Kidney (tissue), 13 donors: ENCODE measurements at regions not wholly inside any gene's neighbourhood (a gene's known extent, or its start where the extent isn't known, plus 50 kb on each side); places are given as distances from the start of the nearest gene placed in this dataset.
A peak's percentile ranks its signal among the peaks of the same experiment; 100 is the strongest.

Experiments used
- DNase-seq, 5 donors: peaks; one replicate each; pipeline ENCODE4 v3.0.0-alpha.2; 2013 to 2020
- FAIRE-seq: peaks from 2 replicates; lab custom pipeline; 2012; peaks lifted over from hg19 to GRCh38; lab: Jason Lieb, UNC
- H3K27ac ChIP-seq, 2 donors: one replicate each; pipeline ENCODE4 v1.7.0; 2013; ENCODE audit warnings: low read depth in 2 of 2, low read length in 2 of 2, inconsistent platforms in 1 of 2
- H3K27me3 ChIP-seq: one replicate; pipeline ENCODE4 v1.7.1; 2013; ENCODE audit warnings: low read length, inconsistent platforms; ENCODE audit not compliant: control insufficient read depth, insufficient read depth
- H3K36me3 ChIP-seq, 3 donors: one replicate each; pipeline versions ENCODE4 v1.7.0 to v1.7.1; 2013; ENCODE audit warnings: low read length in 3 of 3, control low read depth in 1 of 3, inconsistent platforms in 1 of 3; ENCODE audit not compliant: insufficient read depth in 3 of 3, control insufficient read depth in 2 of 3
- H3K4me1 ChIP-seq, 3 donors: one replicate each; pipeline versions ENCODE4 v1.7.0 to v1.7.1; 2013; ENCODE audit warnings: low read length in 3 of 3, inconsistent platforms in 1 of 3, low read depth in 1 of 3; ENCODE audit not compliant: control insufficient read depth in 2 of 3, insufficient read depth in 2 of 3
- H3K4me3 ChIP-seq, 3 donors: one replicate each; pipeline versions ENCODE4 v1.7.0 to v1.8.1; 2013; ENCODE audit warnings: low read length in 3 of 3, control low read depth in 1 of 3, inconsistent platforms in 1 of 3
- H3K9ac ChIP-seq, 3 donors: one replicate each; pipeline versions ENCODE4 v1.7.0 to v1.7.1; 2013; ENCODE audit warnings: low read length in 3 of 3, control low read depth in 1 of 3, inconsistent platforms in 1 of 3
- H3K9me3 ChIP-seq, 3 donors: one replicate each; pipeline versions ENCODE4 v1.7.0 to v1.7.1; 2013; ENCODE audit warnings: low read length in 3 of 3, control low read depth in 1 of 3, inconsistent platforms in 1 of 3; ENCODE audit not compliant: control insufficient read depth in 2 of 3, insufficient read depth in 1 of 3
- intact Hi-C: fragments of 100-400 bp; cut with DNase I; formaldehyde crosslinking; loops from one replicate; pipeline ENCODE4 v1.11.1; 2022
- TF ChIP-seq, protein P1 (sequence below): IDR thresholded peaks from 3 replicates; pipeline ENCODE4 v1.5.1; 2012; ENCODE audit warnings: mild to moderate bottlenecking, moderate library complexity, borderline replicate concordance; ENCODE audit not compliant: insufficient read depth; ENCODE audit errors: extremely low read depth
- donor health status: control.
- donor health status: control.
- donor health status: control.
- donor health status: control.
- donor health status: control.
- donor health status: DM: yes; HTN: yes; CAD: no.
- donor health status: Normal renal cell carcinoma (clear cell type).

DNA sequence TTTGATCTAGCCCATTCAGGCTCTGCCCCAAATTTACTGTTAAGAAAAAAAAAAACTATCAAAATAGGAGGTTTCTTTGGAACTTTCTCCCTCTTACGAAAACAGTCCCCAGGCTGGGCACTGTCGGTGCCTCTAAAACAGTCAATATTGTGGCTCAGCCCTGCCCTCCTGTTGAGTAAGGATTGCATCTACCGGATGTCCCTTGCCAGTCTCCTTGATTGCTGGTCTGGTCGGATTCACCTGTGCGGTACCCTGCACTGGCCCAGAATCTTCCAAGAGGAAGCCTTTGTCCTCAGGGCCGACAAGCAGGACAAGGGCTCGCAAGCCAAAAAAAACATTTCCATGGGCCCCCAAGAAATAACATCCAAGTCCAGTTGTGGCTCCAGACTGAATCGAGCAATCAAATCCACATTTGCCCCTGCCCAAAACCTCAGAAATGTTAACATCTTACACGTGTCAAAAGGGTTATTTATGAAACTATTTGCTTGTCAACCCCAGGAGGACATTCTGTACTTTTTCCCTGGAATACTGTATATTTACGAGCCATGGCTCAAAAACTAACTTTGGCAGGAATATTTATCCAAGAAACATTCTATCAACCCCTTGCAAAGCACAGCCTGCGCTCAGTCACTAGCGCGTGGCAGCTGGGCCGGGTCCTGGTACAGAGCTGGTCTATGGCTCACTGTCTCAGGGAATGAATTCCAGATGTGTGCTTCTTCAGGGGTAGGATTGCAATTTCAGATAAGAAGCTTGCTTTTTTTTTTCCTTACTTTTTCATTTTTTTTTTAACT, 129.2 kb upstream of the ADRA1B start:
- Histone ChIP-seq H3K9me3 (no peaks in the 10 kb centered on the region), H3K4me1 (peaks cover 0 to 5% (median 0%) of the 10 kb centered on the region in 3 donors), H3K9ac (no peak overlapping the region), H3K27ac (no peak overlapping the region), H3K36me3 (no peaks in the 10 kb centered on the region), H3K27me3 (no peaks in the 10 kb centered on the region), H3K4me3 (no peak overlapping the region)
- peak in 4 of 5 donors; percentile 20 to 91 (median 37) for DNase-seq
- TF ChIP-seq, protein P1, sequence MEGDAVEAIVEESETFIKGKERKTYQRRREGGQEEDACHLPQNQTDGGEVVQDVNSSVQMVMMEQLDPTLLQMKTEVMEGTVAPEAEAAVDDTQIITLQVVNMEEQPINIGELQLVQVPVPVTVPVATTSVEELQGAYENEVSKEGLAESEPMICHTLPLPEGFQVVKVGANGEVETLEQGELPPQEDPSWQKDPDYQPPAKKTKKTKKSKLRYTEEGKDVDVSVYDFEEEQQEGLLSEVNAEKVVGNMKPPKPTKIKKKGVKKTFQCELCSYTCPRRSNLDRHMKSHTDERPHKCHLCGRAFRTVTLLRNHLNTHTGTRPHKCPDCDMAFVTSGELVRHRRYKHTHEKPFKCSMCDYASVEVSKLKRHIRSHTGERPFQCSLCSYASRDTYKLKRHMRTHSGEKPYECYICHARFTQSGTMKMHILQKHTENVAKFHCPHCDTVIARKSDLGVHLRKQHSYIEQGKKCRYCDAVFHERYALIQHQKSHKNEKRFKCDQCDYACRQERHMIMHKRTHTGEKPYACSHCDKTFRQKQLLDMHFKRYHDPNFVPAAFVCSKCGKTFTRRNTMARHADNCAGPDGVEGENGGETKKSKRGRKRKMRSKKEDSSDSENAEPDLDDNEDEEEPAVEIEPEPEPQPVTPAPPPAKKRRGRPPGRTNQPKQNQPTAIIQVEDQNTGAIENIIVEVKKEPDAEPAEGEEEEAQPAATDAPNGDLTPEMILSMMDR: no peak
- FAIRE-seq: no peak
- intact Hi-C loops: no loop called here

DNA sequence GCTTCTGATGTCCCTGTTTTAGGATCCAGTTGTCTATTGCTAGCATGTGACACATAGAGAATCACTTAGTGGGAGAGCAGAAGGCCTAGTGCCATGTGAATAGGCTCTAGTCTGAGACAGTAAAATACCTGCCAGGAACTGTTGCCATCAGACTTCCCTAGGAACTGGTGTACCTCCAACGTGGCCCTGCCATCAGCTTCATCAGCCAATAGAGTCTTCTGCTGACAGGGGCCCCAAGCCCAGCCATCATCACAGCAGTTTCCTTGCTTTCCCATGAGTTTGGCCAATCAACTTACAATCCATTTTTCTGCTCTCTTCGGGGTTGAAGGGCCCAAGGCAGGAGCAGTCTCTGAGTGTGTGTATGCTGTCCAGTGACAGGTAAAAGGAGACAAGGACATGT, 128.4 kb upstream of the ADRA1B start:
- H3K36me3 ChIP-seq: no peaks in the 10 kb centered on the region
- FAIRE-seq: no peak
- TF ChIP-seq, protein P1: no peak
- H3K4me1 ChIP-seq: peaks cover 0 to 2% (median 0%) of the 10 kb centered on the region in 3 donors
- H3K9me3 ChIP-seq: no peaks in the 10 kb centered on the region
- DNase-seq: no peak
- no peak overlapping the region for H3K4me3 ChIP-seq
- intact Hi-C loops: no loop called here
- H3K9ac ChIP-seq: no peak overlapping the region
- H3K27ac ChIP-seq: no peak overlapping the region
- no peaks in the 10 kb centered on the region for H3K27me3 ChIP-seq

DNA sequence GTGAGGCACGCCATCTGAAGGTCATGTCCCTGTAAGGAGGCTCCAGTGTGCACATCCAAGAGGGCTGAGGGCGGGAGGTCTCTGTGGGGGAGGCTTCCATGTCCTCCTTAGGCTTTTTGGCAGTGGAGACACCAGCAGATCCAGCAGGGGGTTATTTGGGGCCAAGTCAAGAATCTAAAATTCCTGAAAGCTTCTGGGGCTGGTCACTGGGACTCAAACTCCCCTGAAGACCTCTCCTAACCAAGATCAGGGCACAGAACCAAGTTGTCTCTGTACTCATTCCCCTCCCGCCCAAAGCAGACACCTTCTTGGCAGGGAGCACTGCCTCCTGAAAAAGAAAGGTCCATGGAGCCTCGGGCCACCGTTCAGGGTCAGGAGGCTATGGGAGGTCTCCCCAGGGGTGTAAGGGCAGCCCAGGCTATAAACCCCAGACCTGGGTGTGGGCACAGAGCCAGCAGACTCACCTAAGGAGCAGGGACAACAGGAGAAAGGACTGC, 127.4 kb upstream of the ADRA1B start:
- TF ChIP-seq, protein P1: no peak
- no peak overlapping the region for H3K9ac ChIP-seq
- no peaks in the 10 kb centered on the region for H3K36me3 ChIP-seq
- H3K9me3 ChIP-seq: no peaks in the 10 kb centered on the region
- no peaks in the 10 kb centered on the region for H3K27me3 ChIP-seq
- H3K27ac ChIP-seq: peak overlapping the region in 1 of 2 donors; percentile 29
- intact Hi-C loops: no loop called here
- peak in 1 of 5 donors; percentile 78 for DNase-seq
- peaks cover 0 to 2% (median 0%) of the 10 kb centered on the region in 3 donors for H3K4me1 ChIP-seq
- no peak overlapping the region for H3K4me3 ChIP-seq
- FAIRE-seq: no peak
